ENCODE measurements at regions not wholly inside any gene's neighbourhood (a gene's known extent, or its start where the extent isn't known, plus 50 kb on each side); places are given as distances from the start of the nearest gene placed in this dataset.

DNA sequence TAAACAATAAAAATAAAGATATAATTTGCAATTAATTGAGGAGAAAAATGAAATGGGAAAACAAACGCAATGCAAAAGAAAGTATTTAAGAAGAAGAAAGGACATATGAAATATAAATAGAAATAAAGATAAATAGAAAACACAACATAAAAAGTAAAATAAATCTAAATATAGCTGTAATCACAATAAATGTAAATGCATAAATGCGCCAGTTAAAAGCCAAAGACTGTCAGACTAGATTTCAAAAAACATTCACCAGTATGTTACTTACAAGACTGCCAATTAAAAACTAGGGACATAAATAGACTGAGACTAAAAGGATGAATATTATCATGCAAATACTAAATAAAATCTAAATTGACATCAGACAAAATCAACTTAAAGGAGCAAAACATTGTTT is 102.4 kb downstream of the KDR start:
- Histone ChIP-seq H3K4me1 (ENCODE audit: control insufficient read depth in 1 of 2, insufficient read depth in 2 of 2, low read length in 2 of 2) (no peaks in the 10 kb centered on the region), H3K36me3 (replicated peaks in 1 of 2; ENCODE audit: control insufficient read depth in 1 of 2, insufficient read depth in 2 of 2, low read length in 2 of 2) (no peaks in the 10 kb centered on the region), H3K27ac (ENCODE audit: low read depth in 1 of 2, low read length in 2 of 2) (no peak overlapping the region), H2AFZ (ENCODE audit: insufficient read depth, low read depth, low read length, poor library complexity, severe bottlenecking) (no peak overlapping the region), H4K20me1 (ENCODE audit: insufficient read depth, low read length) (no peaks in the 10 kb centered on the region), H3K4me3 (replicated peaks in 1 of 3; ENCODE audit: low read depth in 2 of 3, low read length in 3 of 3) (no peak overlapping the region), H3K4me2 (replicated peaks; ENCODE audit: extremely low read depth, low read length, poor library complexity, severe bottlenecking) (no peak overlapping the region), H3K27me3 (ENCODE audit: control insufficient read depth in 2 of 2, insufficient read depth in 2 of 2, low read length in 2 of 2) (no peaks in the 10 kb centered on the region), H3K9ac (ENCODE audit: insufficient read depth, low read length, poor library complexity, severe bottlenecking) (no peak overlapping the region), H3K79me2 (ENCODE audit: insufficient read depth, low read length) (no peaks in the 10 kb centered on the region), H3K9me3 (replicated peaks in 1 of 2; ENCODE audit: control insufficient read depth in 1 of 2, insufficient read depth in 1 of 2, low read length in 2 of 2) (no peaks in the 10 kb centered on the region)
- no peak for DNase-seq
- H3K9me3 Mint-ChIP-seq, result peaks cover 0 to 6% (median 2%) of the 10 kb centered on the region in 7 donors
- TF ChIP-seq CTCF (IDR thresholded peaks at IDR 0.05), result no peak
- no peaks in the 10 kb centered on the region for H3K36me3 Mint-ChIP-seq
- no peak overlapping the region for H3K27ac Mint-ChIP-seq
- peaks cover 3 to 10% (median 4%) of the 10 kb centered on the region in 3 donors for H3K27me3 Mint-ChIP-seq (ENCODE audit: low read depth in 3 of 3)
- H3K4me3 Mint-ChIP-seq, result no peak overlapping the region
- intact Hi-C loops (cut with micrococcal nuclease), result no loop called here
- no CpG with 5 or more reads among the region's 2 CpGs for WGBS (ENCODE audit: insufficient coverage)
- no peaks in the 10 kb centered on the region for H3K4me1 Mint-ChIP-seq

DNA sequence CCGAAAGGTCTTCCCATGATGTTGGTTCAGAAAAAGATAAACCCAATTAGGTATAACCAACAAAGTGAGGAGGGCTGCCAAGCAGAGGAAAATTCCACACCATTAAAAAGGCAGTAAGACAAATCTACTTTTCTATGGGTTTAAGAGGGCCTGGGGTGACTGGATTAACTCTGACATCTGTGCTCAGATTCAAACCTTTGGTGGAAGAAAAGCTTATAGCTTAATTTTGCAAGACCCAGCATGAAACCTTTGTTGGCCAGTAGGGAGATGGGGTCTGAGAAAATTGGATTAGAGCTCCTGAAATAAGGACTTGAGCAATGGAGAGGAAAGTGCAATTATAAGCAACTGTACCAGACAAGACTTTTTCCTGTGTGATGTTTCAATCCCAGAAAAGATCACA is 104.2 kb downstream of the KDR start:
- TF ChIP-seq CTCF (IDR thresholded peaks at IDR 0.05), result no peak
- Histone ChIP-seq H3K27ac (ENCODE audit: low read depth in 1 of 2, low read length in 2 of 2) (no peak overlapping the region), H2AFZ (ENCODE audit: insufficient read depth, low read depth, low read length, poor library complexity, severe bottlenecking) (no peak overlapping the region), H3K4me2 (replicated peaks; ENCODE audit: extremely low read depth, low read length, poor library complexity, severe bottlenecking) (no peak overlapping the region), H3K36me3 (replicated peaks in 1 of 2; ENCODE audit: control insufficient read depth in 1 of 2, insufficient read depth in 2 of 2, low read length in 2 of 2) (no peaks in the 10 kb centered on the region), H3K27me3 (ENCODE audit: control insufficient read depth in 2 of 2, insufficient read depth in 2 of 2, low read length in 2 of 2) (no peaks in the 10 kb centered on the region), H3K79me2 (ENCODE audit: insufficient read depth, low read length) (no peaks in the 10 kb centered on the region), H4K20me1 (ENCODE audit: insufficient read depth, low read length) (no peaks in the 10 kb centered on the region), H3K9ac (ENCODE audit: insufficient read depth, low read length, poor library complexity, severe bottlenecking) (no peak overlapping the region), H3K4me3 (replicated peaks in 1 of 3; ENCODE audit: low read depth in 2 of 3, low read length in 3 of 3) (no peak overlapping the region), H3K4me1 (ENCODE audit: control insufficient read depth in 1 of 2, insufficient read depth in 2 of 2, low read length in 2 of 2) (no peaks in the 10 kb centered on the region), H3K9me3 (replicated peaks in 1 of 2; ENCODE audit: control insufficient read depth in 1 of 2, insufficient read depth in 1 of 2, low read length in 2 of 2) (no peaks in the 10 kb centered on the region)
- WGBS (ENCODE audit: insufficient coverage), result no CpG with 5 or more reads among the region's 1 CpG
- H3K36me3 Mint-ChIP-seq, result no peaks in the 10 kb centered on the region
- no peak overlapping the region for H3K27ac Mint-ChIP-seq
- intact Hi-C loops (cut with micrococcal nuclease), result no loop called here
- H3K4me3 Mint-ChIP-seq, result no peak overlapping the region
- peaks cover 0 to 6% (median 2%) of the 10 kb centered on the region in 7 donors for H3K9me3 Mint-ChIP-seq
- peaks cover 2 to 7% (median 3%) of the 10 kb centered on the region in 3 donors for H3K27me3 Mint-ChIP-seq (ENCODE audit: low read depth in 3 of 3)
- H3K4me1 Mint-ChIP-seq, result no peaks in the 10 kb centered on the region
- DNase-seq, result no peak

Measured in CD14-positive monocyte (primary cell).